Neural progenitor cell (in vitro differentiated cells): ENCODE measurements at regions not wholly inside any gene's neighbourhood (a gene's known extent, or its start where the extent isn't known, plus 50 kb on each side); places are given as distances from the start of the nearest gene placed in this dataset.

Source experiments
- DNase-seq: peaks from one replicate; pipeline ENCODE4 v3.0.0-alpha.2; 2016; ENCODE audit warnings: low spot score
- H2AFZ ChIP-seq: fragments of 200-600 bp; sonication (generic); replicated peaks from 2 replicates; pipeline ENCODE4 v1.6.1; 2016; ENCODE audit warnings: antibody characterized with exemption
- H3F3A ChIP-seq: fragments of 200-600 bp; sonication (generic); 2 replicates; pipeline ENCODE4 v1.6.1; 2016; ENCODE audit warnings: antibody characterized with exemption, low read depth
- H3K27ac ChIP-seq: fragments of 200-600 bp; sonication (generic); 2 replicates; pipeline ENCODE4 v1.5.1; 2016; ENCODE audit warnings: mild to moderate bottlenecking
- H3K27me3 ChIP-seq: fragments of 200-600 bp; sonication (generic); 2 replicates; pipeline ENCODE4 v1.6.1; 2016; ENCODE audit warnings: mild to moderate bottlenecking, moderate library complexity
- H3K36me3 ChIP-seq: fragments of 200-600 bp; sonication (generic); 2 replicates; pipeline ENCODE4 v1.5.1; 2016
- H3K4me1 ChIP-seq: fragments of 200-600 bp; sonication (generic); 2 replicates; pipeline ENCODE4 v1.6.1; 2016; ENCODE audit warnings: mixed run types
- H3K4me2 ChIP-seq: fragments of 200-600 bp; sonication (generic); 2 replicates; pipeline ENCODE4 v1.6.1; 2016
- H3K4me3 ChIP-seq: fragments of 200-600 bp; sonication (generic); 2 replicates; pipeline ENCODE4 v1.5.1; 2016
- H3K79me2 ChIP-seq: fragments of 200-600 bp; sonication (generic); 2 replicates; pipeline ENCODE4 v1.6.1; 2016; ENCODE audit warnings: low read depth
- H3K9ac ChIP-seq: fragments of 200-600 bp; sonication (generic); 2 replicates; pipeline ENCODE4 v1.6.1; 2016
- H3K9me3 ChIP-seq: fragments of 200-600 bp; sonication (generic); 2 replicates; pipeline ENCODE4 v1.5.1; 2016; ENCODE audit warnings: low read depth
- H4K20me1 ChIP-seq: fragments of 200-600 bp; sonication (generic); 2 replicates; pipeline ENCODE4 v1.6.1; 2016; ENCODE audit warnings: low read depth
- H3K27ac Mint-ChIP-seq: 3 replicates; pipeline ENCODE4 v1.8.0; 2021; ENCODE audit warnings: mixed read lengths
- H3K27me3 Mint-ChIP-seq: 2 replicates; pipeline ENCODE4 v1.8.0; 2022; ENCODE audit warnings: low read depth, mild to moderate bottlenecking, inconsistent platforms, moderate library complexity, mixed read lengths; ENCODE audit not compliant: insufficient read depth
- H3K36me3 Mint-ChIP-seq: 3 replicates; pipeline ENCODE4 v1.8.0; 2021; ENCODE audit warnings: mixed read lengths
- H3K4me1 Mint-ChIP-seq: 3 replicates; pipeline ENCODE4 v1.8.0; 2021; ENCODE audit warnings: mixed read lengths
- H3K4me3 Mint-ChIP-seq: 3 replicates; pipeline ENCODE4 v1.8.0; 2021; ENCODE audit warnings: mild to moderate bottlenecking, moderate library complexity, mixed read lengths
- H3K9me3 Mint-ChIP-seq: 3 replicates; pipeline ENCODE4 v1.8.0; 2020; ENCODE audit warnings: mixed read lengths
- EZH2 ChIP-seq: fragments of 200-600 bp; sonication (generic); IDR thresholded peaks from 2 replicates; pipeline ENCODE4 v1.6.1; 2017; ENCODE audit warnings: antibody characterized with exemption, mild to moderate bottlenecking, moderate library complexity
- EZH2phosphoT487 ChIP-seq: fragments of 200-600 bp; sonication (generic); IDR thresholded peaks from 2 replicates; pipeline ENCODE4 v1.6.1; 2017; ENCODE audit warnings: antibody characterized with exemption
- TF ChIP-seq, protein P1 (sequence below): fragments of 200-600 bp; sonication (generic); IDR thresholded peaks from 2 replicates; pipeline ENCODE4 v1.5.1; 2017; ENCODE audit warnings: antibody characterized with exemption, mild to moderate bottlenecking

DNA sequence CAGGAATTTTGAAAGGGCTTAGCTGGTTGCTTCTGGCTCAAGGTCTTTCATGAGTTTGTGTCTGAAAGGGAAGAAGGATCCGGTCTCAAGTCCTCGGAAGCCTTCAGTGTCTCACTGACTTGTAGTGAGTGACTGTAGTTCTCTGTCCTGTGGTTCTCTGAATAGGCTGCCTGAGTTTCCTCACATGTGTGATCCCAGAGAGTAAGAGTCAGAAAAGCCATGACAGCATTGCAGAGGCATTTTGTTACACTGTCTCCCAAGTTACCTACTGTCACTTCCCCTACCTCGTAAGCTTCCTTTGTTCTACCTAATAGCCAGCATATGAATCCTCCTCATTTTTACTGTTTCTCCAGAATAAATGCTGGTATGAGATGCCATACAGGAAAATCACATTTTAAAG lies 709.1 kb upstream of the CHAC2 start:
- DNase-seq: peak; percentile 12
- peak overlapping the region; percentile 2 for H2AFZ ChIP-seq
- Mint-ChIP-seq H3K27ac (no peak overlapping the region), H3K9me3 (no peaks in the 10 kb centered on the region), H3K36me3 (no peaks in the 10 kb centered on the region), H3K27me3 (no peaks in the 10 kb centered on the region), H3K4me1 (no peaks in the 10 kb centered on the region), H3K4me3 (no peak overlapping the region)
- no peaks in the 10 kb centered on the region for H3K27me3 ChIP-seq
- no peak overlapping the region for H3K27ac ChIP-seq
- H3K9me3 ChIP-seq: no peaks in the 10 kb centered on the region
- no peaks in the 10 kb centered on the region for H3K79me2 ChIP-seq
- H3K4me2 ChIP-seq: no peak overlapping the region
- H3K4me3 ChIP-seq: no peak overlapping the region
- no peaks in the 10 kb centered on the region for H4K20me1 ChIP-seq
- H3F3A ChIP-seq: no peaks in the 10 kb centered on the region
- no peaks in the 10 kb centered on the region for H3K36me3 ChIP-seq
- TF ChIP-seq EZH2: no peak
- TF ChIP-seq EZH2phosphoT487: no peak
- TF ChIP-seq, protein P1, sequence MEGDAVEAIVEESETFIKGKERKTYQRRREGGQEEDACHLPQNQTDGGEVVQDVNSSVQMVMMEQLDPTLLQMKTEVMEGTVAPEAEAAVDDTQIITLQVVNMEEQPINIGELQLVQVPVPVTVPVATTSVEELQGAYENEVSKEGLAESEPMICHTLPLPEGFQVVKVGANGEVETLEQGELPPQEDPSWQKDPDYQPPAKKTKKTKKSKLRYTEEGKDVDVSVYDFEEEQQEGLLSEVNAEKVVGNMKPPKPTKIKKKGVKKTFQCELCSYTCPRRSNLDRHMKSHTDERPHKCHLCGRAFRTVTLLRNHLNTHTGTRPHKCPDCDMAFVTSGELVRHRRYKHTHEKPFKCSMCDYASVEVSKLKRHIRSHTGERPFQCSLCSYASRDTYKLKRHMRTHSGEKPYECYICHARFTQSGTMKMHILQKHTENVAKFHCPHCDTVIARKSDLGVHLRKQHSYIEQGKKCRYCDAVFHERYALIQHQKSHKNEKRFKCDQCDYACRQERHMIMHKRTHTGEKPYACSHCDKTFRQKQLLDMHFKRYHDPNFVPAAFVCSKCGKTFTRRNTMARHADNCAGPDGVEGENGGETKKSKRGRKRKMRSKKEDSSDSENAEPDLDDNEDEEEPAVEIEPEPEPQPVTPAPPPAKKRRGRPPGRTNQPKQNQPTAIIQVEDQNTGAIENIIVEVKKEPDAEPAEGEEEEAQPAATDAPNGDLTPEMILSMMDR: no peak
- H3K9ac ChIP-seq: no peak overlapping the region
- H3K4me1 ChIP-seq: no peaks in the 10 kb centered on the region

- TF ChIP-seq EZH2phosphoT487 (no peak), EZH2 (no peak)
- TF ChIP-seq, protein P1: no peak
- no peaks in the 10 kb centered on the region for H3K27me3 Mint-ChIP-seq
These were observed 713.7 kb upstream of the CHAC2 start for GRCh38 chr2:53053937-53054336.

GRCh38 chr2:53051157-53051556 lies 716.4 kb upstream of the CHAC2 start:
- H3K79me2 ChIP-seq: no peaks in the 10 kb centered on the region
- H3K4me3 ChIP-seq: no peak overlapping the region
- H3K27me3 ChIP-seq: no peaks in the 10 kb centered on the region
- no peaks in the 10 kb centered on the region for H3K4me1 ChIP-seq
- DNase-seq: no peak
- H3K27me3 Mint-ChIP-seq: no peaks in the 10 kb centered on the region
- no peaks in the 10 kb centered on the region for H3K4me1 Mint-ChIP-seq
- H4K20me1 ChIP-seq: no peaks in the 10 kb centered on the region
- no peaks in the 10 kb centered on the region for H3F3A ChIP-seq
- H3K4me3 Mint-ChIP-seq: no peak overlapping the region
- no peak overlapping the region for H3K27ac ChIP-seq
- no peaks in the 10 kb centered on the region for H3K9me3 ChIP-seq
- no peak overlapping the region for H3K27ac Mint-ChIP-seq
- no peak overlapping the region for H2AFZ ChIP-seq
- no peak overlapping the region for H3K4me2 ChIP-seq
- H3K9ac ChIP-seq: no peak overlapping the region
- TF ChIP-seq, protein P1: no peak
- TF ChIP-seq EZH2 (no peak), EZH2phosphoT487 (no peak)
- no peaks in the 10 kb centered on the region for H3K9me3 Mint-ChIP-seq
- H3K36me3 ChIP-seq: no peaks in the 10 kb centered on the region
- H3K36me3 Mint-ChIP-seq: no peaks in the 10 kb centered on the region

More at GRCh38 chr2:53053937-53054336, 713.7 kb upstream of the CHAC2 start:
- H3K4me3 Mint-ChIP-seq: no peak overlapping the region
- Histone ChIP-seq H3K27ac (no peak overlapping the region), H3K9ac (no peak overlapping the region), H4K20me1 (no peaks in the 10 kb centered on the region), H3K27me3 (no peaks in the 10 kb centered on the region), H2AFZ (no peak overlapping the region), H3F3A (no peaks in the 10 kb centered on the region), H3K9me3 (no peaks in the 10 kb centered on the region), H3K79me2 (no peaks in the 10 kb centered on the region), H3K4me3 (no peak overlapping the region), H3K4me1 (no peaks in the 10 kb centered on the region), H3K36me3 (no peaks in the 10 kb centered on the region), H3K4me2 (no peak overlapping the region)
- H3K36me3 Mint-ChIP-seq: no peaks in the 10 kb centered on the region
- no peaks in the 10 kb centered on the region for H3K4me1 Mint-ChIP-seq
- no peak for DNase-seq
- no peak overlapping the region for H3K27ac Mint-ChIP-seq
- no peaks in the 10 kb centered on the region for H3K9me3 Mint-ChIP-seq
